K562 (cell line): ENCODE measurements at regions not wholly inside any gene's neighbourhood (a gene's known extent, or its start where the extent isn't known, plus 50 kb on each side); places are given as distances from the start of the nearest gene placed in this dataset.

Experiments
- ATAC-seq: fragments of 200-7000 bp; cut with Tn5 transposase; 3 replicates; pipeline ENCODE4 v1.9.1; 2020; ENCODE audit warnings: moderate library complexity
- BruUV-seq: library from RNA; stranded (reverse); fragments of 400-500 nt; replicated peaks from 2 replicates; lab custom pipeline; 2021; lab: Mats Ljungman, UMichigan
- CTCF ChIA-PET: fragments of 300-600 bp; formaldehyde crosslinking; extraction: SDS; loops from one replicate; lab custom pipeline; 2021; ENCODE audit warnings: low intra/inter-chr PET ratio; lab: Yijun Ruan, JAX
- POLR2A ChIA-PET: fragments of 300-600, 350-650 bp; sonication (Branson Sonifier 250); formaldehyde crosslinking; extraction: SDS; loops from one replicate; lab custom pipeline; 2021; ENCODE audit warnings: antibody characterized with exemption, inconsistent platforms; lab: Yijun Ruan, JAX
- DNase-seq, 4 experiments: peaks; one replicate each; pipeline versions ENCODE4 v3.0.0 to v3.0.0-alpha.2; 2011 to 2018; ENCODE audit warnings: low spot score in 3 of 4, mixed read lengths in 3 of 4; ENCODE audit errors: extremely low read depth in 1 of 4
- FAIRE-seq: peaks from 2 replicates; lab custom pipeline; 2011; peaks lifted over from hg19 to GRCh38; lab: Jason Lieb, UNC
- H2AFZ ChIP-seq: 2 replicates; pipeline ENCODE4 v1.6.0; 2011; ENCODE audit warnings: low read depth, low read length, control low read depth, inconsistent platforms
- H3K27ac ChIP-seq: fragments of 200-600 bp; 3 replicates; pipeline ENCODE4 v1.8.0; 2011; ENCODE audit warnings: low read depth, mild to moderate bottlenecking, control low read depth, inconsistent platforms, low read length, moderate library complexity, mixed read lengths; ENCODE audit errors: extremely low read depth
- H3K27me3 ChIP-seq, 2 experiments: fragments of 300-600 bp in 1 of 2; 2 replicates in 1 of 2; 3 replicates in 1 of 2; pipeline versions ENCODE4 v1.6.0 to v1.8.0; 2011; ENCODE audit warnings: inconsistent platforms in 2 of 2, low read length in 2 of 2, mild to moderate bottlenecking in 1 of 2, mixed read lengths in 1 of 2, moderate library complexity in 1 of 2; ENCODE audit not compliant: control insufficient read depth in 2 of 2, insufficient read depth in 2 of 2
- H3K36me3 ChIP-seq: fragments of 300-600 bp; 3 replicates; pipeline ENCODE4 v1.8.0; 2011; ENCODE audit warnings: mild to moderate bottlenecking, low read length, inconsistent platforms; ENCODE audit not compliant: control insufficient read depth, insufficient read depth
- H3K4me1 ChIP-seq, 2 experiments: fragments of 200-600 bp in 1 of 2; replicated peaks in 1 of 2; 2 replicates in 1 of 2; 3 replicates in 1 of 2; pipeline versions ENCODE4 v1.5.1 to v1.8.0; 2011; ENCODE audit warnings: inconsistent platforms in 2 of 2, low read length in 2 of 2, mild to moderate bottlenecking in 1 of 2, mixed read lengths in 1 of 2, moderate library complexity in 1 of 2; ENCODE audit not compliant: control insufficient read depth in 2 of 2, insufficient read depth in 2 of 2
- H3K4me2 ChIP-seq: 2 replicates; pipeline ENCODE4 v1.6.1; 2011; ENCODE audit warnings: low read length, control low read depth, inconsistent platforms, mixed read lengths; ENCODE audit not compliant: insufficient read depth
- H3K4me3 ChIP-seq: fragments of 200-600 bp; sonication (generic), shearing (Covaris generic); 2 replicates; pipeline ENCODE4 v1.5.1; 2016; ENCODE audit warnings: control low read depth, inconsistent platforms
- H3K79me2 ChIP-seq: fragments of 200-600 bp; 3 replicates; pipeline ENCODE4 v1.8.0; 2011; ENCODE audit warnings: low read length, inconsistent platforms; ENCODE audit not compliant: control insufficient read depth, insufficient read depth
- H3K9ac ChIP-seq, 2 experiments: 2 replicates each; pipeline versions ENCODE4 v1.6.0 to v1.6.1; 2011; ENCODE audit warnings: low read depth in 2 of 2, low read length in 2 of 2, control low read depth in 1 of 2, inconsistent platforms in 1 of 2, mild to moderate bottlenecking in 1 of 2, mixed read lengths in 1 of 2; ENCODE audit not compliant: insufficient read depth in 1 of 2
- H3K9me1 ChIP-seq: one replicate; pipeline ENCODE4 v1.6.0; 2011; ENCODE audit warnings: inconsistent platforms, mild to moderate bottlenecking, low read length, moderate library complexity; ENCODE audit not compliant: control insufficient read depth, insufficient read depth
- H3K9me3 ChIP-seq: replicated peaks from 2 replicates; pipeline ENCODE4 v1.5.1; 2011; ENCODE audit warnings: low read depth, low read length, inconsistent platforms; ENCODE audit not compliant: control insufficient read depth, insufficient read depth
- H4K20me1 ChIP-seq: replicated peaks from 2 replicates; pipeline ENCODE4 v1.6.1; 2011; ENCODE audit warnings: low read length, inconsistent platforms, mixed read lengths; ENCODE audit not compliant: control insufficient read depth, insufficient read depth
- CEBPB ChIP-seq: fragments of 450-650 bp; IDR thresholded peaks from 2 replicates; pipeline ENCODE4 v1.6.1; 2016; ENCODE audit warnings: missing genetic modification characterization, missing compliant biosample characterization
- KAT7 ChIP-seq: sonication (generic); formaldehyde crosslinking; IDR thresholded peaks from 2 replicates; pipeline ENCODE4 v1.8.0; 2022; ENCODE audit warnings: missing genetic modification reagents, mild to moderate bottlenecking, borderline replicate concordance
- MCM2 ChIP-seq: fragments of 450-650 bp; IDR thresholded peaks from 2 replicates; pipeline ENCODE4 v1.6.1; 2017; ENCODE audit warnings: low read depth, mild to moderate bottlenecking
- SMAD2 ChIP-seq: fragments of 150-350 bp; IDR thresholded peaks from 2 replicates; pipeline ENCODE4 v1.6.1; 2014; ENCODE audit warnings: low read depth, mild to moderate bottlenecking, low read length
- SRF ChIP-seq, 2 experiments: fragments of 250-450, 450-650 bp in 1 of 2; sonication (Bioruptor Pico) in 1 of 2; sonication (generic) in 1 of 2; formaldehyde crosslinking; IDR thresholded peaks; 2 replicates each; pipeline versions ENCODE4 v1.5.0 to v1.5.1; 2020 to 2022; ENCODE audit warnings: mild to moderate bottlenecking in 1 of 2, missing genetic modification reagents in 1 of 2
- TCF7 ChIP-seq: sonication (generic); IDR thresholded peaks from 2 replicates; pipeline ENCODE4 v1.6.1; 2016; ENCODE audit warnings: antibody characterized with exemption, borderline replicate concordance
- ZNF23 ChIP-seq: fragments of 250-450 bp; sonication (Bioruptor Pico); IDR thresholded peaks from 2 replicates; pipeline ENCODE4 v1.4.0; 2020; ENCODE audit warnings: mild to moderate bottlenecking
- ZNF263 ChIP-seq: sonication (generic); formaldehyde crosslinking; IDR thresholded peaks from 2 replicates; pipeline ENCODE4 v1.8.0; 2022; ENCODE audit warnings: mild to moderate bottlenecking, missing genetic modification reagents, borderline replicate concordance
- WGBS: fragments of 100-300 bp; shearing (Covaris generic); methylation state at CpG from one replicate; pipeline ENCODE4 v1.1.6; 2016; ENCODE audit warnings: low coverage, mixed read lengths; ENCODE audit not compliant: insufficient coverage; ENCODE audit errors: missing lambda C conversion rate; 5-methylcytosine and 5-hydroxymethylcytosine counted together
- in situ Hi-C: fragments of 300-500 bp; cut with MboI; formaldehyde crosslinking; loops from 4 replicates; pipeline ENCODE4 v1.15.0; 2018; ENCODE audit warnings: inconsistent platforms, mixed read lengths
- intact Hi-C: fragments of 100-400 bp; cut with micrococcal nuclease; formaldehyde crosslinking; loops from 2 replicates; pipeline ENCODE4 v1.14.2; 2022
- TF ChIP-seq, protein P1 (sequence below): fragments of 250-450 bp; sonication (Bioruptor Pico); IDR thresholded peaks from 2 replicates; pipeline ENCODE4 v1.4.0; 2020; ENCODE audit warnings: borderline replicate concordance

DNA sequence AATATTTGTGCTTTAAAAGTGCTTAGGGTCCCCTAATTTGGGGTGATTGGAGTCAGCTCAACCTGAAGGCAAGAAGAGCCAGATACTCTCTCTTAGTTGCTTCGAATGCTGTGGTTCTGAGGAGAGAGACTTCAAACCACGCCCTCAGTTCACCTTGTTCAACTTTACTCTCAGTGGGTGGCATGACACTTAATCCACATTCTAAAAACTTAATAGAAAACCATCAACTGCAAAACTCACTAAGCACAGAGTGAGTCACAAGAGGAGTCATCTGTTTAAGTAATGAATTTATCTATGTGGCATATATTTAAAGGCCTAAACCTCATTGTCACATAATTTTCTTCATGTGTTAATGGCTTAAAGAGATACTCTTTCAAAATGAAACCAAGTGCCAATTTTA is 99.5 kb upstream of the SLC4A4 start (continued):
- TF ChIP-seq, protein P1, sequence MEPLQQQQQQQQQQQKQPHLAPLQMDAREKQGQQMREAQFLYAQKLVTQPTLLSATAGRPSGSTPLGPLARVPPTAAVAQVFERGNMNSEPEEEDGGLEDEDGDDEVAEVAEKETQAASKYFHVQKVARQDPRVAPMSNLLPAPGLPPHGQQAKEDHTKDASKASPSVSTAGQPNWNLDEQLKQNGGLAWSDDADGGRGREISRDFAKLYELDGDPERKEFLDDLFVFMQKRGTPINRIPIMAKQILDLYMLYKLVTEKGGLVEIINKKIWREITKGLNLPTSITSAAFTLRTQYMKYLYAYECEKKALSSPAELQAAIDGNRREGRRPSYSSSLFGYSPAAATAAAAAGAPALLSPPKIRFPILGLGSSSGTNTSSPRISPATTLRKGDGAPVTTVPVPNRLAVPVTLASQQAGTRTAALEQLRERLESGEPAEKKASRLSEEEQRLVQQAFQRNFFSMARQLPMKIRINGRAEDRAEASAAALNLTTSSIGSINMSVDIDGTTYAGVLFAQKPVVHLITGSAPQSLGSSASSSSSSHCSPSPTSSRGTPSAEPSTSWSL (CRISPR knock-in tag): no peak
- TF ChIP-seq, all 486 proteins: peak for 0

DNA sequence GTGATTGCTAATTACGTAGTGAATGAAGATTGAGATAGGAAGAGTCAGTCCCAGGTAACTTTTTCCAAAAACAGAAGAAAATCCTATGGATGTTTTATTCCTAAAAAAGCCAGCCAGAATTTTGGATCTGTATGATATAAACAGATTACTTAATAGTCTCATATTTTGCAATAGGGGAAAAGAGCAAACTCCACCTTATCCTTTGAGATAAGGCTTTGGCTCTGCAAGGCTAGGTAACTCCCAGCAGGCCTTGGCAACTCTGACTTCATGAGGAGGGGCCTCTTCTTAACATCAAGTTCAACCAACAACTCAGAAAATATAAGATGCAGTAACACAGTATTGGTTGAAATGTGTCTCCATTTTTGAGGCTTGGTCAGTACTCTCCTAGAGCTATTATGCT is 98.7 kb upstream of the SLC4A4 start:
- ChIA-PET POLR2A (no interaction called here), CTCF (no interaction called here)
- H3K36me3 ChIP-seq: no peaks in the 10 kb centered on the region
- no peak overlapping the region for H3K4me3 ChIP-seq
- H2AFZ ChIP-seq: no peak overlapping the region
- H3K4me2 ChIP-seq: no peak overlapping the region
- H3K9ac ChIP-seq: no peak overlapping the region
- H3K79me2 ChIP-seq: no peaks in the 10 kb centered on the region
- no peaks in the 10 kb centered on the region for H3K4me1 ChIP-seq
- no TSS peak for BruUV-seq
- intact Hi-C loops: no loop called here
- H3K27me3 ChIP-seq: peaks cover 2 to 10% of the 10 kb centered on the region in 2 experiments; a peak in 2 of 5 replicates
- no peaks in the 10 kb centered on the region for H3K9me1 ChIP-seq
- H4K20me1 ChIP-seq: no peaks in the 10 kb centered on the region
- H3K9me3 ChIP-seq: no peaks in the 10 kb centered on the region
- 0% methylated on average over 1 of the region's 1 CpG for WGBS
- in situ Hi-C loops: no loop called here
- no peak for FAIRE-seq
- DNase-seq: no peak
- TF ChIP-seq KAT7 (no peak), SRF (CRISPR knock-in tag; IDR thresholded peaks at IDR 0.05) (no peak), SMAD2 (no peak), ZNF263 (CRISPR knock-in tag) (no peak), MCM2 (no peak), ZNF23 (no peak), TCF7 (no peak), CEBPB (tag) (peak; percentile 59)
- ATAC-seq: no peak
- H3K27ac ChIP-seq: no peak overlapping the region
